Thoracic aorta (tissue), 2 donors: ENCODE measurements at regions not wholly inside any gene's neighbourhood (a gene's known extent, or its start where the extent isn't known, plus 50 kb on each side); places are given as distances from the start of the nearest gene placed in this dataset.

Experiments
- ATAC-seq: fragments of 150-250 bp; one replicate; pipeline ENCODE4 v1.8.0; 2017; ENCODE audit warnings: low read depth; ENCODE audit not compliant: insufficient number of reproducible peaks, low FRiP score
- DNase-seq: peaks from one replicate; pipeline ENCODE4 v3.0.0-alpha.2; 2020; ENCODE audit warnings: low spot score
- H3K27ac ChIP-seq, 2 donors: fragments of 200-600 bp; sonication (generic); 1 replicate in 1 of 2; 2 replicates in 1 of 2; pipeline ENCODE4 v1.5.1; 2016; ENCODE audit warnings: mild to moderate bottlenecking in 2 of 2, moderate library complexity in 2 of 2
- H3K27me3 ChIP-seq: fragments of 200-600 bp; sonication (generic); replicated peaks from 2 replicates; pipeline ENCODE4 v1.6.0; 2016; ENCODE audit warnings: mild to moderate bottlenecking; ENCODE audit not compliant: insufficient read depth
- H3K36me3 ChIP-seq: fragments of 200-600 bp; sonication (generic); one replicate; pipeline ENCODE4 v1.5.1; 2016
- H3K4me1 ChIP-seq, 2 donors: fragments of 200-600 bp; sonication (generic); 1 replicate in 1 of 2; 2 replicates in 1 of 2; pipeline versions ENCODE4 v1.5.1 to v1.6.0; 2016; ENCODE audit warnings: low read depth in 2 of 2, mild to moderate bottlenecking in 1 of 2; ENCODE audit not compliant: control insufficient read depth in 1 of 2
- H3K4me3 ChIP-seq: fragments of 200-600 bp; sonication (generic); 2 replicates; pipeline ENCODE4 v1.5.1; 2016; ENCODE audit warnings: mild to moderate bottlenecking
- H3K9me3 ChIP-seq: fragments of 200-600 bp; sonication (generic); 2 replicates; pipeline ENCODE4 v1.5.1; 2016
- TF ChIP-seq, protein P1 (sequence below): fragments of 200-600 bp; sonication (generic); IDR thresholded peaks from one replicate; pipeline ENCODE4 v1.5.1; 2019; ENCODE audit warnings: antibody characterized with exemption

DNA sequence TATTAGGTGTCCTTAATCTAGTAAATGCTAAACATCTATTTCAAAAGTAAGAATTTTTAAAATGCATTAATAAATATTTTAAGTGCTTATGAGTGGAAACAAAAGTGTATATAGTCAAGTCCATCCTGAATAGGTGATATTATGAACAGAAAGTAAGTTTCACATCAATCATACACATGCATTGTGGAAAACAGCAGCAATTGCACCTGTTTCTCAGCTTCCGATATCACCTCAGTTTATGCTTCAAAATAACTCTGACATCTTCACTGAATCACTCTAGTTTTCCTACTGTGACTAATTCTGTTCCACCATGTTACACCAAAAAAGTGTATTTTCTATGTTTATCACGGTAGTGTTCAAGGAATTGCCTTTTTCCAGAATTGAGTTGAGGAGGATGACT lies 172.6 kb upstream of the MANEA start:
- H3K4me3 ChIP-seq = no peak overlapping the region

DNA sequence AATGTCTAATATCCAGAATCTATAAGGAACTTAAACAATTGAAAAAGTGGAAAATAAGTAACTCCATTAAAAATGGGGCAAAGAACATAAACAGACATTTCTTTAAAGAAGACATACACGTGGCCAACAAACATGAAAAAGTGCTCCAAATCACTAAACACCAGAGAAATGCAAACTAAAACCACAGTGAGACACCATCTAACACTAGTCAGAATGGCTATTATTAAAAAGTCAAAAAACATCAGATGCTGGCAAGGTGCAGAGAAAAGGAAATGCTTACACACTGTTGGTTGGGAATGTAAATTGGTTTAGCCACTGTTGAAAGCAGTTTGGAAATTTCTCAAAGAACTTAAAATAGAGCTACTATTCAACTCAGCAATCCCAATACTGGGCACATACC lies 169.2 kb upstream of the MANEA start:
- TF ChIP-seq, protein P1, sequence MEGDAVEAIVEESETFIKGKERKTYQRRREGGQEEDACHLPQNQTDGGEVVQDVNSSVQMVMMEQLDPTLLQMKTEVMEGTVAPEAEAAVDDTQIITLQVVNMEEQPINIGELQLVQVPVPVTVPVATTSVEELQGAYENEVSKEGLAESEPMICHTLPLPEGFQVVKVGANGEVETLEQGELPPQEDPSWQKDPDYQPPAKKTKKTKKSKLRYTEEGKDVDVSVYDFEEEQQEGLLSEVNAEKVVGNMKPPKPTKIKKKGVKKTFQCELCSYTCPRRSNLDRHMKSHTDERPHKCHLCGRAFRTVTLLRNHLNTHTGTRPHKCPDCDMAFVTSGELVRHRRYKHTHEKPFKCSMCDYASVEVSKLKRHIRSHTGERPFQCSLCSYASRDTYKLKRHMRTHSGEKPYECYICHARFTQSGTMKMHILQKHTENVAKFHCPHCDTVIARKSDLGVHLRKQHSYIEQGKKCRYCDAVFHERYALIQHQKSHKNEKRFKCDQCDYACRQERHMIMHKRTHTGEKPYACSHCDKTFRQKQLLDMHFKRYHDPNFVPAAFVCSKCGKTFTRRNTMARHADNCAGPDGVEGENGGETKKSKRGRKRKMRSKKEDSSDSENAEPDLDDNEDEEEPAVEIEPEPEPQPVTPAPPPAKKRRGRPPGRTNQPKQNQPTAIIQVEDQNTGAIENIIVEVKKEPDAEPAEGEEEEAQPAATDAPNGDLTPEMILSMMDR = no peak
- Histone ChIP-seq H3K4me1 (no peaks in the 10 kb centered on the region), H3K27ac (no peak overlapping the region), H3K4me3 (no peak overlapping the region), H3K27me3 (no peaks in the 10 kb centered on the region), H3K36me3 (no peaks in the 10 kb centered on the region), H3K9me3 (no peaks in the 10 kb centered on the region)
- ATAC-seq (no peak), DNase-seq (no peak)

More for the DNA sequence above, 172.6 kb upstream of the MANEA start:
- no peak for DNase-seq
- no peak for ATAC-seq
- H3K27ac ChIP-seq = no peak overlapping the region
- no peaks in the 10 kb centered on the region for H3K9me3 ChIP-seq
- TF ChIP-seq, protein P1 = no peak
- no peaks in the 10 kb centered on the region for H3K27me3 ChIP-seq
- H3K4me1 ChIP-seq = no peaks in the 10 kb centered on the region
- no peaks in the 10 kb centered on the region for H3K36me3 ChIP-seq

DNA sequence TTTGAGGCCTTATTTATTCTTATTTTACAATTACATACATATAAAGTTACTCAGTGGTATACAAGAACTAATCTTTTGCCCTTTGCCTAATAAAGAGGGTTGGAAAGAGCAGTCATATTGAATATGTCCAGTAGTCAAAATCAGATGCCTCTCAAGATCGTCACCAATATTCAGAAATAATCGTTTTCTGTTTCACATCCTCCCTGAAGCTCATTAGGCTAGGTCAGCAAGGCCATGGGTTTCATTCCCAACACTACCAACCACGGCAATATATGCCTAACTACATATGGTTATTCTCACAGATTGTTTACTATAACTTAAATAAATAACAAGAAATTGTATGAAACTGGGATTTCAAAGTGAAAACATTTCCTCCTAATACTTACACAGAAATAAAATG lies 167.2 kb upstream of the MANEA start:
- no peaks in the 10 kb centered on the region for H3K27me3 ChIP-seq
- TF ChIP-seq, protein P1 = no peak
- H3K4me3 ChIP-seq = no peak overlapping the region
- no peaks in the 10 kb centered on the region for H3K4me1 ChIP-seq
- H3K36me3 ChIP-seq = no peaks in the 10 kb centered on the region
- ATAC-seq = no peak
- no peak for DNase-seq
- H3K27ac ChIP-seq = no peak overlapping the region
- no peaks in the 10 kb centered on the region for H3K9me3 ChIP-seq

DNA sequence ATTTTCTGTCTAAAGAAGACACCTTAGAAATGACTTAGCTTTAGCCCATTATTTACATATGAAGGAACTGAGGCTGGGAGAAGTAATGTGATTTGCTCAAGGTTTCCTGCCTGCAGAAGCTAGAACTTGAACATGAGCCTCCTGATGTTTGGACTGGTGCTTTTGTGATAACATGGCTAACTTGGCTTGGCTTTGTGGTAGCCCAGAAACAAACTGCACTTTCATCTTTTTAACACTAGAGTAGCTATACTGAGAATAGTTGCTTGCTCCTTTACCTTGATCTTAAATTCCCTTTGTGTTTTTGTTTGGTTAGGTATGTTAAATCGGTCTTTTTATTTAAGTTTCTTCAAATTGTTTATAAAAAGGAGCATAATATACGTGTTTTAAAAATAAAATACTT lies 163.5 kb upstream of the MANEA start:
- no peaks in the 10 kb centered on the region for H3K36me3 ChIP-seq
- H3K9me3 ChIP-seq = no peaks in the 10 kb centered on the region
- H3K4me1 ChIP-seq = no peaks in the 10 kb centered on the region
- H3K27ac ChIP-seq = no peak overlapping the region
- H3K27me3 ChIP-seq = no peaks in the 10 kb centered on the region
- DNase-seq = no peak
- TF ChIP-seq, protein P1 = no peak
- no peak for ATAC-seq
- H3K4me3 ChIP-seq = no peak overlapping the region

DNA sequence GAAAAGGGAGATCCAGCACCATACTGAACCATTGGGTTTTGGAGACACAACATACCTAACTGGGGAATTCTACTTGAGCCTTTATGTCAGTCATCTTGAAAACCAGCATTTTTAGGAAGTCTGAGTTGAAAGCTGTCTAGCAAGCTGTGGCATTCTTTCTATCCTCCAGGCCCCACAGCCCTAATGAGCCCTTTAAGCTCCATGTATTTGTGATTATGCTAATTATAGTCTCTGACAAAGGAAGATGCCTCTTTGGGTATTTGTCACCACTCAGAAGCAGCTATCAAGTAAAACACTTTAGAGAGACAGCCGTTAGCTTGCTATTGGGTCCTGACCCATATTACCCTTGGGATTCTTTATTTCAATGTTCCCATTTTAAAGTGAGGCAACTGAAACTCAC lies 159.5 kb upstream of the MANEA start:
- no peak for ATAC-seq
- H3K9me3 ChIP-seq = peaks cover 7% of the 10 kb centered on the region

More for the DNA sequence above, 159.5 kb upstream of the MANEA start:
- H3K4me1 ChIP-seq = no peaks in the 10 kb centered on the region
- H3K4me3 ChIP-seq = no peak overlapping the region
- H3K27ac ChIP-seq = no peak overlapping the region
- DNase-seq = no peak
- TF ChIP-seq, protein P1 = no peak
- no peaks in the 10 kb centered on the region for H3K27me3 ChIP-seq
- no peaks in the 10 kb centered on the region for H3K36me3 ChIP-seq
